NOMO-1 (cell line): ENCODE measurements at regions not wholly inside any gene's neighbourhood (a gene's known extent, or its start where the extent isn't known, plus 50 kb on each side); places are given as distances from the start of the nearest gene placed in this dataset.

Source experiments
- DNase-seq, 2 experiments: peaks; one replicate each; lab custom pipeline; 2025; ENCODE audit not compliant: unreplicated experiment in 2 of 2; lab: John Stamatoyannopoulos, UW

- DNase-seq, result no peak
Measured at GRCh38 chr11:119523539-119524157, 100.7 kb upstream of the THY1 start.

- DNase-seq, result no peak
Measured at GRCh38 chr11:119522609-119523008, 99.6 kb upstream of the THY1 start.

- no peak for DNase-seq
Measured at GRCh38 chr11:119521551-119521950, 98.6 kb upstream of the THY1 start.

- no peak for DNase-seq
Measured at GRCh38 chr11:119520966-119521365, 98.0 kb upstream of the THY1 start.

GRCh38 chr11:119520400-119520799 is 97.4 kb upstream of the THY1 start:
- DNase-seq, result no peak

GRCh38 chr11:119519796-119520195 is 96.8 kb upstream of the THY1 start:
- DNase-seq, result no peak

GRCh38 chr11:119518746-119519730 is 96.1 kb upstream of the THY1 start:
- DNase-seq, result no peak

- no peak for DNase-seq
Measured at GRCh38 chr11:119515771-119516400, 92.9 kb upstream of the THY1 start.

- DNase-seq, result no peak
Measured at GRCh38 chr11:119513806-119514170, 90.8 kb upstream of the THY1 start.

GRCh38 chr11:119513131-119513805 is 90.3 kb upstream of the THY1 start:
- DNase-seq, result no peak

- DNase-seq, result no peak
Measured at GRCh38 chr11:119512369-119512768, 89.4 kb upstream of the THY1 start.

GRCh38 chr11:119511614-119512306 is 88.8 kb upstream of the THY1 start:
- no peak for DNase-seq

- DNase-seq, result peak; percentile 47 to 82
Measured at GRCh38 chr11:119509969-119510401, 87.0 kb upstream of the THY1 start.

- DNase-seq, result no peak
Measured at GRCh38 chr11:119509282-119509841, 86.4 kb upstream of the THY1 start.

GRCh38 chr11:119506436-119506835 is 83.5 kb upstream of the THY1 start:
- DNase-seq, result peak in 1 of 2 experiments; percentile 4

GRCh38 chr11:119505861-119506260 is 82.9 kb upstream of the THY1 start:
- DNase-seq, result peak; percentile 40 to 63

GRCh38 chr11:119505071-119505470 is 82.1 kb upstream of the THY1 start:
- DNase-seq, result no peak

- DNase-seq, result peak; percentile 24 to 54
Measured at GRCh38 chr11:119504371-119504770, 81.4 kb upstream of the THY1 start.

- DNase-seq, result no peak
Measured at GRCh38 chr11:119501777-119502405, 78.9 kb upstream of the THY1 start.

GRCh38 chr11:119497717-119498116 is 74.7 kb upstream of the THY1 start:
- DNase-seq, result no peak
